Esophagus muscularis mucosa (tissue), 4 donors: ENCODE measurements at regions not wholly inside any gene's neighbourhood (a gene's known extent, or its start where the extent isn't known, plus 50 kb on each side); places are given as distances from the start of the nearest gene placed in this dataset.

ENCODE experiments used
- DNase-seq: peaks from one replicate; pipeline ENCODE4 v3.0.0-alpha.2; 2017; ENCODE audit errors: extremely low spot score
- H3K27ac ChIP-seq, 4 donors: fragments of 200-600 bp; sonication (generic); replicated peaks in 1 of 4; 1 replicate in 3 of 4; 2 replicates in 1 of 4; pipeline ENCODE4 v1.5.1; 2016 to 2019; ENCODE audit warnings: mild to moderate bottlenecking in 1 of 4
- H3K27me3 ChIP-seq, 4 donors: fragments of 200-600 bp; sonication (generic); one replicate each; pipeline versions ENCODE4 v1.5.1 to v1.6.0; 2016 to 2019
- H3K36me3 ChIP-seq, 4 donors: fragments of 200-600 bp; sonication (generic); one replicate each; pipeline ENCODE4 v1.5.1; 2016 to 2019
- H3K4me1 ChIP-seq, 4 donors: fragments of 200-600 bp; sonication (generic); one replicate each; pipeline ENCODE4 v1.5.1; 2016 to 2019
- H3K4me3 ChIP-seq, 4 donors: fragments of 200-600 bp; sonication (generic); 1 replicate in 2 of 4; 2 replicates in 2 of 4; pipeline ENCODE4 v1.5.1; 2016 to 2019; ENCODE audit warnings: mild to moderate bottlenecking in 4 of 4, moderate library complexity in 1 of 4
- H3K9me3 ChIP-seq, 4 donors: fragments of 200-600 bp; sonication (generic); 1 replicate in 3 of 4; 2 replicates in 1 of 4; pipeline ENCODE4 v1.5.1; 2016 to 2019
- EP300 ChIP-seq: sonication (generic); formaldehyde crosslinking; IDR thresholded peaks from one replicate; pipeline ENCODE4 v1.6.1; 2017; ENCODE audit warnings: antibody characterized with exemption
- POLR2A ChIP-seq: fragments of 450-650 bp; IDR thresholded peaks from one replicate; pipeline ENCODE4 v1.6.1; 2017; ENCODE audit warnings: antibody characterized with exemption, moderate library complexity, mild to moderate bottlenecking, low read depth
- POLR2AphosphoS5 ChIP-seq, 2 donors: sonication (generic); formaldehyde crosslinking; IDR thresholded peaks; one replicate each; pipeline ENCODE4 v1.6.1; 2017; ENCODE audit warnings: antibody characterized with exemption in 2 of 2
- WGBS: methylation state at CpG from one replicate; pipeline ENCODE4 v1.1.5; 2018; 5-methylcytosine and 5-hydroxymethylcytosine counted together
- intact Hi-C: fragments of 100-400 bp; cut with DNase I; formaldehyde crosslinking; loops from one replicate; pipeline ENCODE4 v1.15.1; 2023
- TF ChIP-seq, protein P1 (sequence below), 3 experiments: fragments of 200-600 bp in 2 of 3; fragments of 450-650 bp in 1 of 3; sonication (generic) in 2 of 3; IDR thresholded peaks; one replicate each; pipeline ENCODE4 v1.5.1; 2017 to 2019; ENCODE audit warnings: antibody characterized with exemption in 3 of 3, mild to moderate bottlenecking in 2 of 3, moderate library complexity in 1 of 3

DNA sequence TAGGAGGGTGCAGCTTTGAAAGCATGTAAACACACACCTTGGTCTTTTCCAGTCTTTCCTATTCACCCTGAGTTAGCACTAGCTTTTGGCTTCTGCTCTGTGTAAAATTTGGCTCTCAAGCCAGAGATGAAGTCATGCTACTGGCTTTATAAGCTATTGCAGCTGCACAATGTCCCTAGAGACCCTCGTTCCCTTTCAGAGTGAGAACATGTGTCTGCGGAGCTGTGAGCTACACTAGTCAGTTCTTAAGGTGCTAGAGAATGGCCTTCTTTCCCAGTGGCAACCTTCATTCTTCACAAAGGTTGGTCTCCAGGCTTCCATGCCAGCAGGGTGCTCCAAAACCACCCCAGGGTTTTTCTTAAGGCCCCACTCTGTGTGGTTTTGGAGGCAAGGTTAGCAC is 199.1 kb downstream of the SPATA18 start:
- no peaks in the 10 kb centered on the region for H3K27me3 ChIP-seq
- peaks cover 0 to 3% (median 0%) of the 10 kb centered on the region in 4 donors for H3K9me3 ChIP-seq
- no peaks in the 10 kb centered on the region for H3K36me3 ChIP-seq
- TF ChIP-seq POLR2AphosphoS5 (IDR thresholded peaks at IDR 0.05) (peak in 1 of 2 donors; percentile 24), EP300 (no peak), POLR2A (no peak)
- H3K4me3 ChIP-seq: no peak overlapping the region
- no peak overlapping the region for H3K27ac ChIP-seq
- intact Hi-C loops: no loop called here
- peaks cover 9 to 17% (median 14%) of the 10 kb centered on the region in 4 donors for H3K4me1 ChIP-seq
- WGBS: 36% methylated on average over 2 of the region's 2 CpGs
- DNase-seq: no peak

DNA sequence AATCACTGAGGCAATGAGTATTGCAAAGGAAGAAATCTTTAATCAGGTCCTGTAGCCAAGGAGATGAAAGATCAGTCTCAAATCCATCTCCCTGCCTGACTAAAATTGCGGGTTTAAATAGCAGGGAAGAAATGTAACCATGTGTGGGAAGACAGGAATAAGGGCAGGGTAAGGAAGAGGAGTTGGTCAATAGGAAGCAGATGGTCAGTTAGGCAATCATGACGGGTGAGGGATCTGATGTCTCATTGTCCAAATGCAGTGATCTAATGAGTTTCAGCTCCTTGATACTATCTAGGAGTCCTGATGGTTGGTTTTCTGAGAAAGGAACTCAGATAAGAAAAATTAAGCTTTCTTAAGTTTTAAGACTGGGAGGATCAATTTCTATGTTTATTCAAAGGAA is 200.8 kb downstream of the SPATA18 start:
- no peak for DNase-seq
- H3K27ac ChIP-seq: no peak overlapping the region
- H3K9me3 ChIP-seq: peaks cover 0 to 3% (median 0%) of the 10 kb centered on the region in 4 donors
- peaks cover 9 to 16% (median 12%) of the 10 kb centered on the region in 4 donors for H3K4me1 ChIP-seq
- 77% methylated on average over 2 of the region's 2 CpGs for WGBS
- no peak overlapping the region for H3K4me3 ChIP-seq
- TF ChIP-seq EP300 (no peak), POLR2AphosphoS5 (IDR thresholded peaks at IDR 0.05) (no peak), POLR2A (no peak)
- TF ChIP-seq, protein P1, sequence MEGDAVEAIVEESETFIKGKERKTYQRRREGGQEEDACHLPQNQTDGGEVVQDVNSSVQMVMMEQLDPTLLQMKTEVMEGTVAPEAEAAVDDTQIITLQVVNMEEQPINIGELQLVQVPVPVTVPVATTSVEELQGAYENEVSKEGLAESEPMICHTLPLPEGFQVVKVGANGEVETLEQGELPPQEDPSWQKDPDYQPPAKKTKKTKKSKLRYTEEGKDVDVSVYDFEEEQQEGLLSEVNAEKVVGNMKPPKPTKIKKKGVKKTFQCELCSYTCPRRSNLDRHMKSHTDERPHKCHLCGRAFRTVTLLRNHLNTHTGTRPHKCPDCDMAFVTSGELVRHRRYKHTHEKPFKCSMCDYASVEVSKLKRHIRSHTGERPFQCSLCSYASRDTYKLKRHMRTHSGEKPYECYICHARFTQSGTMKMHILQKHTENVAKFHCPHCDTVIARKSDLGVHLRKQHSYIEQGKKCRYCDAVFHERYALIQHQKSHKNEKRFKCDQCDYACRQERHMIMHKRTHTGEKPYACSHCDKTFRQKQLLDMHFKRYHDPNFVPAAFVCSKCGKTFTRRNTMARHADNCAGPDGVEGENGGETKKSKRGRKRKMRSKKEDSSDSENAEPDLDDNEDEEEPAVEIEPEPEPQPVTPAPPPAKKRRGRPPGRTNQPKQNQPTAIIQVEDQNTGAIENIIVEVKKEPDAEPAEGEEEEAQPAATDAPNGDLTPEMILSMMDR (IDR thresholded peaks at IDR 0.05): no peak
- H3K27me3 ChIP-seq: no peaks in the 10 kb centered on the region
- intact Hi-C loops: no loop called here
- H3K36me3 ChIP-seq: no peaks in the 10 kb centered on the region

GRCh38 chr4:52253025-52253424 is 201.9 kb downstream of the SPATA18 start:
- DNase-seq: no peak
- no peak overlapping the region for H3K4me3 ChIP-seq
- no peak for TF ChIP-seq POLR2AphosphoS5 (IDR thresholded peaks at IDR 0.05)
- 60% methylated on average over 5 of the region's 5 CpGs for WGBS
- H3K4me1 ChIP-seq: peaks cover 9 to 16% (median 12%) of the 10 kb centered on the region in 4 donors
- H3K27ac ChIP-seq: no peak overlapping the region
- H3K9me3 ChIP-seq: peaks cover 0 to 3% (median 0%) of the 10 kb centered on the region in 4 donors
- no peaks in the 10 kb centered on the region for H3K36me3 ChIP-seq
- intact Hi-C loops: no loop called here
- H3K27me3 ChIP-seq: no peaks in the 10 kb centered on the region

DNA sequence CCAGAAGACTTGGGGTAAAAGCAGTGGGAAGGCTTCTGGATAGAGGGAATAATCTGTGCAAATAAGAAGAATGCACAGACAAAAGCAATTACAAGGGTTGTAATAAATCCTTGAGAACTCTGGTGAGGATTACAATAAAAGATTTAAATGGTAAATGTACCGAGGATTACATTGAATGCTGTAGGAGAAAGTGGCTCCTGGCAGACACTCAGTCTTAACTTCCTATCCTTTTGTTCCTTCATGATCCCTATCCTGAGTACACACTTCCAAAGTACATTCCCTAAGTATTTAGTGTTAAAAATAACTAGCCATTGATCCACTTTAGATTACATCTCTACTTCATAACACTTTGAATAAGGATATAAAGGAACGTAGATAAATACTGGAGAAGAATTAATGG is 205.4 kb downstream of the SPATA18 start:
- peaks cover 0 to 3% (median 0%) of the 10 kb centered on the region in 4 donors for H3K9me3 ChIP-seq
- no peak for DNase-seq
- TF ChIP-seq POLR2AphosphoS5 (IDR thresholded peaks at IDR 0.05) (no peak), EP300 (no peak), POLR2A (no peak)
- TF ChIP-seq, protein P1 (IDR thresholded peaks at IDR 0.05): no peak
- no peak overlapping the region for H3K4me3 ChIP-seq
- H3K4me1 ChIP-seq: peaks cover 0 to 13% (median 4%) of the 10 kb centered on the region in 4 donors
- intact Hi-C loops: no loop called here
- WGBS: 85% methylated on average over 2 of the region's 2 CpGs
- H3K36me3 ChIP-seq: no peaks in the 10 kb centered on the region
- H3K27ac ChIP-seq: no peak overlapping the region
- no peaks in the 10 kb centered on the region for H3K27me3 ChIP-seq

GRCh38 chr4:52259978-52260377 is 208.9 kb downstream of the SPATA18 start:
- Histone ChIP-seq H3K36me3 (no peaks in the 10 kb centered on the region), H3K27me3 (no peaks in the 10 kb centered on the region), H3K27ac (no peak overlapping the region), H3K9me3 (no peaks in the 10 kb centered on the region), H3K4me3 (no peak overlapping the region), H3K4me1 (peaks cover 0 to 24% (median 7%) of the 10 kb centered on the region in 4 donors)
- no peak for DNase-seq
- WGBS: 75% methylated on average over 3 of the region's 3 CpGs
- TF ChIP-seq POLR2AphosphoS5 (IDR thresholded peaks at IDR 0.05): no peak
- TF ChIP-seq, protein P1 (IDR thresholded peaks at IDR 0.05): no peak
- TF ChIP-seq EP300: no peak
- no peak for TF ChIP-seq POLR2A
- intact Hi-C loops: no loop called here

DNA sequence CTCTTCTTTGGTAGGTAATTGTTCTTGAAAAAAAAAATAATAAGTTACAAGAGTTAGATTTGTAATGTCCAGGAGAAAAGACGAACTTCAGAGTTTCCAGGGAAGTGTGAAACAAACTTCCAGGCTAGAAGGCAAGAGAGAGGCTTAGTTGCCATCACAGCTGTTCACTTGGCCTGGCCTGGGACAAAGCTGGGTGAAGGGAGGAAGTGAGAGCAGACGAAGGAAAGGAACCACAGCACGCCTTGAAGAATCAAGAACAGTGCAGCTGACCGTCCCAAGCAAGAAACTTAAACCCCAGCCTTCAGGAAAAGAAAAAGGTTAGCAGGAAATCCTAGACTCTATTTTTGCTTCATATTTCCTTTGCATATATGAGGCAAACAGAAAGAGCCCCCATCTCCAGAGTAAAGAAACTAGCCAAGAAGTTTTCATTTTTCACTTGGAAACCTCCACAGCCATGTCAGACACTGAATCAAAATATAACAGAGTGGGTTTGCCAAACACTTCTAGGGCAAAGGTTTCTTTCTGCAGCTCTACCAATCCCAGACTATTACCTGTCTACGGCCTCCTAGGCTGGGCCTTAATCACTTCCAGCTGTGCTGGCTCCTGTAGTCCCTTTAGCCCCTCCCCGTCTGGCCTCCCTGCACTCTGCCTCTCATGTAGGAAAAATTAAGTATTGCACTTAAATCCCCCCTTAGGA is 209.6 kb downstream of the SPATA18 start:
- Histone ChIP-seq H3K27ac (no peak overlapping the region), H3K27me3 (no peaks in the 10 kb centered on the region), H3K4me3 (no peak overlapping the region), H3K4me1 (peaks cover 0 to 31% (median 7%) of the 10 kb centered on the region in 4 donors), H3K36me3 (no peaks in the 10 kb centered on the region), H3K9me3 (no peaks in the 10 kb centered on the region)
- DNase-seq: no peak
- TF ChIP-seq, protein P1 (IDR thresholded peaks at IDR 0.05): no peak
- TF ChIP-seq POLR2AphosphoS5 (IDR thresholded peaks at IDR 0.05) (no peak), POLR2A (no peak), EP300 (no peak)
- WGBS: 48% methylated on average over 6 of the region's 6 CpGs
- intact Hi-C loops: no loop called here
